ENCODE measurements at regions not wholly inside any gene's neighbourhood (a gene's known extent, or its start where the extent isn't known, plus 50 kb on each side); places are given as distances from the start of the nearest gene placed in this dataset.

GRCh38 chr4:151998723-151999122, 237.9 kb upstream of the GATB start:
- no peak for DNase-seq (ENCODE audit: extremely low read depth, low read depth, low spot score)

GRCh38 chr4:151997461-151997860, 236.7 kb upstream of the GATB start:
- no peak for DNase-seq (ENCODE audit: extremely low read depth, low read depth, low spot score)

DNA sequence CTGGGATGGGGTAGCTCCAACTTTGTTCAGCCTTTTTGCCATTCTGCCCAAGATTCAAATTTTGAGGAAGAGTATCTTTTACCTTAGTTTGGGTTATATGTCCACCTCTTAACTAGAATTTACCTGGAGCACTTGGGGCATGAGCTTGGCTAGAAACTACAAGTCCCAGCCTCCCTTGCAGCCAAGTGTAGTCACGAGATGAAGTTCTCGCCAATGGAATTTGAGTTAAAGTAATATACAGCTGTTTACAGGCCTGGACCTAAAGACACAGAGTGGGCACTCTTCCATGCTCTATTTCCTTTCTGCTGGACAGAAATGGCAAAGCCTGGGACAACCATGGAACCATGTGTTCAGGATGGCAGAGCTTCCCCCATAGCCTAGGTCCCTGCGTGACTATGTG, 233.6 kb upstream of the GATB start:
- DNase-seq (ENCODE audit: extremely low read depth, low read depth, low spot score) = no peak

- DNase-seq (ENCODE audit: extremely low read depth, low read depth, low spot score) = no peak
Observed at GRCh38 chr4:151993521-151993920, 232.7 kb upstream of the GATB start.

DNA sequence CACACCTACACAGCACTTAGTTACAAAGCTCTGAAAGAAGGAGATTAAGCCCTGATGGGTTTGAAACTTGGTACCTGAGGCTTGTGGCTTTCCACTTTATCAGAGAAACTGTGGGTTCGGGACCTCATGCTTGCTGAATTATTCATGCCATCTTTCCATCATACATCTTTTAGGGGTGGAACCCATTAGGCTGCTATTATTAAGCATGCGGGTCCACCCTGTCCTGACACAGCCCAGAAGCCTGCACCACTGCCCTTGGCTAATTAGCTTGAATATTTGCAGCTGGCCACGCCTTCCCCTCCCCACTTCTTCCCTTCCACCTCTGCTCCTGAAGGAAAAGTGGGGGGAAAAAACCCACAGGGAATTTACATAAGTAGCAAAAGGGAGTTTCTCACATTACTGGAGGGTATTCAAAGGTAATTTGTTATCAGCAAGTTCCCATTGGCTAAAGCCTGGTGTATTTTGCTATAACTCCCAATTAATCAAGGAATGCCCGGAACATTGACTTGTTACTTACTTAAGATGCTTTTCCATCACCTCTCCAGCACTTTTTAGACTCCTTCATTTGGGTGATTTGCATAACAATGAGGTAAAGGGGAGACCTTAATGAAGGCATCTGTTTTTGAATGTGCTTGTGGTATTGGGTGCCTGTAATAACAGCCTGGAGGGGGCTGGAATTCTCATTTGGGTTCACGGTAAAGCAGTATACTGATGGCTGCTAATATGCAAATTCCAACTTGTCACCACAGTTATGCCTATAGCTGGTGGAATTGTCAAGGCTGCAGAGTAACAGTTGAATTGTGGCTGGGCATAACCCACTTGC, 231.7 kb upstream of the GATB start:
- DNase-seq (ENCODE audit: extremely low read depth, low read depth, low spot score) = no peak

GRCh38 chr4:151991884-151992167, 231.0 kb upstream of the GATB start:
- DNase-seq (ENCODE audit: extremely low read depth, low read depth, low spot score) = no peak

DNA sequence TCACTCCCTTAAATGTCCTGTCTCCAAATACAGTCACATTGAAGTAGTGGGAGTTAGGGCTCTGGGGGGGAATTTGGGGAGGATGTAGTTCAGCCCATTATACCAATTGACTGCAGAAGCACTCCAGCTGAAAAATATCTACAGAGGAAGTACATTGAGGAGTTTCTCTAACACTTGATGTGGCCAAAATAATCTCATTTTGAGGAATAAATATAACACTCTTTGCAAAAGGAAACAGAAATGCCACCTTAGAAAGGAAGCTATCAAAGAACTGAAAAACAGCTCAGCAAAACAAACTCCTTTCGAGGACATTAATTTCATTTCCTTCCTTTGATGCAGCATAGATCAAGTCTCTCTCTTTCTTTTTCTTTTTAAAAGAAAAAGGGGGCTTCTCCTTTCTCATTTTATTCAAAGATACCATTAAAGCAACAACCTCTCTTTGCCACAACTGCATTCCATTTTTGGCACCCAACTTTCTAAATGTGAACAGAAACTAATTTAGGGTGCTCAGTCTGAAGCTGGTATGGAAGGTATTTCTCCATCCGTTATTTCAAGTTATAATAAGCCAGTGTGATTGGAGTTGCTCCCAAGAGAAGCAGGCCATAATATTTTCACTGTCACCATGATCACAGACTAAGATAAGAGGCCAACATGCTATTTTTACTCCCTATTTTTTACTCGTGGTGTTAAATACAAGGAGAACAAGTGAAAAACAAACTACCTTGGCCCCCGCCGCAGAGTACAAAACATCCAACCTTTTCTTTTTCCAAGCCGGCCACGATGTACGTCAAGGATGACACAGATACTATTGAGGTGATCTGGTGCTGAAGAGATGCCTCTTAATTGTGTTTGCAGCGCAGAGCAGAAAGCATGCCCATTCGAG, 230.4 kb upstream of the GATB start:
- DNase-seq (ENCODE audit: extremely low read depth, low read depth, low spot score) = no peak

- no peak for DNase-seq (ENCODE audit: extremely low read depth, low read depth, low spot score)
Observed at GRCh38 chr4:151990201-151990600, 229.4 kb upstream of the GATB start.

DNA sequence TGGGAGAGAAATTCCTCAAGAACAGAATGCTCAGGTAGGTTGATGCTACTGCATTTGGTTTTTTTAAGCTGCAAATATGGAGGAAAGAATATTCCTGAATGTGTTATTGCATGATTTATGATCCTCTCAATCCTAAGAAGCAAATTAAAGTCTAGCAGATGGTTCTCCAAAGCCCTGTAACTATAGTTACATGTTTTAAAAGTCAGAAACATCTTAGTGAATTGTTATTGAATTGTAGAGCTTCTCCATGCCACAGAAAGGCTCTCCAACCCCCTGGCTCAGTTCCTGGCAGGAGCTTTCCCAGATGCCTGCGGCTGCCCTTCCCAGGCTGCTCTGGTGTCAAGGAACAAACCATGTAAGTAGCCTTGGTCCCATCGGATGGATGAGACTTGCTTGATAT, 227.8 kb upstream of the GATB start:
- DNase-seq (ENCODE audit: extremely low read depth, low read depth, low spot score) = no peak

GRCh38 chr4:151987606-151988005, 226.8 kb upstream of the GATB start:
- no peak for DNase-seq (ENCODE audit: extremely low read depth, low read depth, low spot score)

- DNase-seq (ENCODE audit: extremely low read depth, low read depth, low spot score) = no peak
Observed at GRCh38 chr4:151983854-151984253, 223.0 kb upstream of the GATB start.

DNA sequence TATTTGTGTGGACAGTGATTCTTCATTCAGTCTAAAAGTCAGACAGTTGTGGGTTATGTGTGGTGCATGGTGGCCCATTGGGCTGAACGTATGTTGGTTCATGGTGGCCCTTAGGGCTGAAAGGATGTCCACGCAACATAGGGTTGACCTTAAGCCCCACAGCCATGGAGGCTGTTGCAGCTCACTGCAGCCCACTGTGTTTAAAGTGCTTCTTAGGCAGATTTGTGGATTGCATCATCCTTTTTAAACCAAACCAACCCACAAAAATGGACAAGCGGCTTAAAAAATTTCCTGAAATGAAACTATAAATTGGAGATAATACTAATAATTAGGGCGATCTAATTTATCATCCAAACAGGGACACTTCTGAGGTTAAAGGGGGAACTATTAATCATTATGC, 219.0 kb upstream of the GATB start:
- no peak for DNase-seq (ENCODE audit: extremely low read depth, low read depth, low spot score)

- no peak for DNase-seq (ENCODE audit: extremely low read depth, low read depth, low spot score)
Observed at GRCh38 chr4:151968643-151969042, 207.8 kb upstream of the GATB start.

GRCh38 chr4:151967074-151967473, 206.3 kb upstream of the GATB start:
- no peak for DNase-seq (ENCODE audit: extremely low read depth, low read depth, low spot score)

DNA sequence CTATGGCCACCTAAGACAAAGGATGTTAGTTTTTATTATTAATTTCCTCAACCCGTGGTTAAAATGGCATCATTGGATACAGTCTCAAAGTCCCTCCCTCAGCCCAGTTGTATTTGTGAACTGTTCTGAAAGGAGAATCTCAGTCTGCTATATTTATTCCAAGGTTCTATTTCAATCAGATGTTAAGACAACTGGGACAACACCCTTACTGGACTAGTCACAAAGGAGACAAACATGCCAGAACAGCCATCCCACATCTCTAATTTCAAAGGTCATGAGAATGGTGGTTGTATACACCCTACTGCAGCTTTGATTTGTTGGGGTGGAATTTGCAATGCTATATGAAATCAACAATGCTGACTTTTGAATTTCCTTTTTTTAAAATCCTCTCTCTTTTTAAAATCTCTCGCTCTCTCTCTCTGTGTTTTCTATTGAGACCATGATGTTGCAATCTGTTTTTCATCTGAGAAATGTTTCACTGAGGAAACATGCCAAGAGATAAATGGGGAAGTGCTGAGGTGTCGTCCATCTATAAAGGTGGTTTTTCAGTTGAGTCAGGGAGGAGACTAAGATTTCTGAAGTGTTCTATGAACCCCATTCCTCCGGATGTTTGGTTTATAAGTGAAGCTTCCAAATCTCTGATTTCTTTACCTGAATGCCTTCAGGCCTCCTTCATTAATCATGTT, 201.5 kb upstream of the GATB start:
- DNase-seq (ENCODE audit: extremely low read depth, low read depth, low spot score) = no peak

DNA sequence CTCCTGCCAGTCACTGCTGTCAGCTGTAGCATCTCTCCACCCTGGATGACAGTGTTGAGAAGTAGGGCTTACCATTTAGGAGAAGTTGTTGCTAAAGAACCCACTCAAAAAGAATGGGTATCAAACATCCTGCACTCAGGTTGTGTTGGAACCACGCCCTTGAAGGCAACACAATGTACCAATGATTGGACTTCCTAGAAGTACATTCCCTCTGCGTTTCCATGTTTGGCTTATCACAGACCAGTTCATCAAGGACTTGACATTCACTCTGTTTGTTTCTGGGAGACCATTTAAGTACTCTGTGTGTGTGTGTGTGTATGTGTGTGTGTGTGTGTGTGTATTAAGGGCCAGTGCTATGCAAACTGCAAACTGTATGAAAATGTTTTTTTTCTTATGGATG, 200.6 kb upstream of the GATB start:
- no peak for DNase-seq (ENCODE audit: extremely low read depth, low read depth, low spot score)

- no peak for DNase-seq (ENCODE audit: extremely low read depth, low read depth, low spot score)
Observed at GRCh38 chr4:151960449-151961230, 199.8 kb upstream of the GATB start.

DNA sequence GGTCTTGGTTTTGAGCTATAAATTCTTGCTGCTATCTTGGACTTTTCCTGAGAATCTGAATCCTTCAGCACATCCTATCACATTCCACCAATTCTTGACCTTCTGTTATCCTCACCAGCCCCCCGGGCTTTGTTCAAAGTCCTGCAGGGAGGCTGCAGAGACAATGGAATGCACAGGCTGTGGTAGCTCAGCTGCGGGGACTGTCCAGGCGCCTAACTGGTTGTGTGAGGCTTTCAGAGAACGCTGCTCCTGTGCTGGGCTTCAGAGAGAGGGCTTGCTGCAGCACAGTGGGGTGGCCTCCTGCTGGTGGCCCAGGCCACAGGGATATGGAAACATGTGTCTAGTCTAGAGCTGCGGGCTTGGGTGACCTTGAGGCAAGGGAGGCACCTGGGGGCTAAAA, 196.3 kb upstream of the GATB start:
- no peak for DNase-seq (ENCODE audit: extremely low read depth, low read depth, low spot score)

DNA sequence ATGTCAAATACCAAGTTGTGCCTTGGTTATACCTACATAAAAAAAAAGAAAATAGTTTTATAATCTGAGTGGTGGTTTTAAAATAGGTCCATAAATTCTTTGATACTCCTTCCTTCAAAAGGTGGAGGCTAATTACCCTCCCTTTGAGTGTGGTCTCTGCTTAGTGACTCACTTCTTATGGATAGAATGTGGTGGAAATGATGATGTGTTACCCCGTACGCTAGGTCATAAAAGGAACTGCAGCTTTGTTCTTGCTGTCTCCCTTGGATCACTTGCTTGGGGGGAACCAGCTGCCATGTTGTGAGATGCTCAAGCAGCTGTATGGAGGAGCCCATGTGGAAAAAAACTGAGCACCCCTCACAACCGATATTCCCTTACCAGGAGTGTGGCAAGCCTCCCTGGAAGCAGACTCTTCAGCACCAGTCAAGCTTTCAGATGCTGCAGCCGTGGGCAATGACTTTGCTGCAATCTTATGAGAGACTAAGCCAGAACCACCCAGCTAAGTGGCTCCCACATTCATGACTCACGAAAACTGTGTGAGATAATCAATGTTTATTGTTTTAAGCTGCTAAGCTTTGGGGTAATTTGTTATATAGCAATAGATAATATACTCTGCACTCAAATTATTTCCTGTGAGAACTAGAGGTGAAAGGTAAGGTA, 195.0 kb upstream of the GATB start:
- DNase-seq (ENCODE audit: extremely low read depth, low read depth, low spot score) = no peak

DNA sequence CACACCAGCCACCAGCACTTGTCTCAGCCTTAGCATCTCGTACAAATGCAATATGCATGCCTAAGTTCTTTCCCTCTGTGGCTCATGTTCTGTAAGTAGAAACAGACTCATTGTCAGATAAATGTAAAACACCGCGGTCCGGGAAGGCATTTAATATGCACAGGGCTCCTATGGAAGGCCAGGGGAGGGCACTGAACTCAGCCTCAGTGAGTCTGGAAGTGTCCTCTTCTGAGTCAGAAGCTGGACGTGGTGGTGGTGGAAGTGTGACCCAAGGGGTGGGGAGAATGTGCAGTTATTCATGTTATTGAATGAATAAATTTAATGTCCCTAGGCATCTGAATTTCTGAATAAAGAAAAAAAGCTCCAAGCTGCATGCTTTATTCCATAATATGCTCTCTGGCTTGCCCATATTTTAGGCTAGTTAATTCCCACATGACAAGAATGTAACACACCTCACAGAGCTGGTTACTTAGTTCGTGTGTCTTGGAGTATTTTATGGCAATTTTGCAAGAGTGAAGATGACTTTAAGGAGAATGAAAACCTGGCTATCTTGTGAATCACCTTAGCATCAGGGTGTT, 193.1 kb upstream of the GATB start:
- DNase-seq (ENCODE audit: extremely low read depth, low read depth, low spot score) = no peak
